ENCODE measurements at regions not wholly inside any gene's neighbourhood (a gene's known extent, or its start where the extent isn't known, plus 50 kb on each side); places are given as distances from the start of the nearest gene placed in this dataset.

- TF ChIP-seq, protein P1, sequence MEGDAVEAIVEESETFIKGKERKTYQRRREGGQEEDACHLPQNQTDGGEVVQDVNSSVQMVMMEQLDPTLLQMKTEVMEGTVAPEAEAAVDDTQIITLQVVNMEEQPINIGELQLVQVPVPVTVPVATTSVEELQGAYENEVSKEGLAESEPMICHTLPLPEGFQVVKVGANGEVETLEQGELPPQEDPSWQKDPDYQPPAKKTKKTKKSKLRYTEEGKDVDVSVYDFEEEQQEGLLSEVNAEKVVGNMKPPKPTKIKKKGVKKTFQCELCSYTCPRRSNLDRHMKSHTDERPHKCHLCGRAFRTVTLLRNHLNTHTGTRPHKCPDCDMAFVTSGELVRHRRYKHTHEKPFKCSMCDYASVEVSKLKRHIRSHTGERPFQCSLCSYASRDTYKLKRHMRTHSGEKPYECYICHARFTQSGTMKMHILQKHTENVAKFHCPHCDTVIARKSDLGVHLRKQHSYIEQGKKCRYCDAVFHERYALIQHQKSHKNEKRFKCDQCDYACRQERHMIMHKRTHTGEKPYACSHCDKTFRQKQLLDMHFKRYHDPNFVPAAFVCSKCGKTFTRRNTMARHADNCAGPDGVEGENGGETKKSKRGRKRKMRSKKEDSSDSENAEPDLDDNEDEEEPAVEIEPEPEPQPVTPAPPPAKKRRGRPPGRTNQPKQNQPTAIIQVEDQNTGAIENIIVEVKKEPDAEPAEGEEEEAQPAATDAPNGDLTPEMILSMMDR (IDR thresholded peaks at IDR 0.05; ENCODE audit: insufficient read depth in 1 of 2, low read depth in 1 of 2, low read length in 1 of 2, severe bottlenecking in 1 of 2, unreplicated experiment in 1 of 2): no peak
- POLR2A ChIA-PET: no interaction called here
- no peak overlapping the region for H3K27ac Mint-ChIP-seq (ENCODE audit: unreplicated experiment)
- H3K4me3 Mint-ChIP-seq (ENCODE audit: unreplicated experiment): no peak overlapping the region
- no peak for DNase-seq
- CTCF ChIA-PET: no interaction called here
- H3K4me1 Mint-ChIP-seq (ENCODE audit: low read depth, unreplicated experiment): peaks cover 6% of the 10 kb centered on the region
- no peaks in the 10 kb centered on the region for H3K27me3 ChIP-seq (replicated peaks; ENCODE audit: control insufficient read depth, insufficient read depth, low read length)
- peaks cover 5% of the 10 kb centered on the region; the same call in 1 of the 2 replicates for H3K4me1 ChIP-seq
- intact Hi-C loops (cut with micrococcal nuclease; ENCODE audit: unreplicated experiment): no loop called here
- no peak overlapping the region for H3K4me3 ChIP-seq (ENCODE audit: low read depth, low read length)
- H3K9me3 Mint-ChIP-seq (ENCODE audit: unreplicated experiment): no peaks in the 10 kb centered on the region
- peaks cover 6% of the 10 kb centered on the region for H3K36me3 Mint-ChIP-seq (ENCODE audit: insufficient read depth, unreplicated experiment)
- no peaks in the 10 kb centered on the region for H3K9me3 ChIP-seq
- no peaks in the 10 kb centered on the region for H3K36me3 ChIP-seq (ENCODE audit: control insufficient read depth, insufficient read depth, low read length)
- H3K27me3 Mint-ChIP-seq (ENCODE audit: insufficient read depth, unreplicated experiment): no peaks in the 10 kb centered on the region
- BruUV-seq (replicated peaks): no TSS peak
These were observed 450.0 kb upstream of the RASGEF1B start for GRCh38 chr4:81921751-81922159.

DNA sequence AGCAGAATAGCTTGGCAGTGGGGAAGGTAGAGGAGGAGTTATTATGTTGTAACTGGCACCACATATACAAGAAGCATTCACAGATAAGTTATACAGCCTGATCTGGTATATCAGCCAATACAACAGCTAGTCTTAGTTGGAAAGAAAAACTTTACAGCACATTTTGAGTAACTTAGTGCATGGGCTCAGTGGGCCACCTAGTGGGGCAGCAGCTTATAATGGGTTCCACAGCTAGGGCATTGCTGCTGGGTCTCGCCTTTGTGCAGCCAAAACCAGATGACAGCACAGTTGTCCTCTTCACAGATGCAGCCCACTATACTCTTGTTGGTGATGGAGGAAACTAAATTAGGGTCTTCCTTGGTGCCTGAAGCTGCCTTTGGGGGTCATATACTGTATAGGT, 448.1 kb upstream of the RASGEF1B start:
- Mint-ChIP-seq H3K36me3 (ENCODE audit: insufficient read depth, unreplicated experiment) (no peaks in the 10 kb centered on the region), H3K4me1 (ENCODE audit: low read depth, unreplicated experiment) (peaks cover 13% of the 10 kb centered on the region), H3K4me3 (ENCODE audit: unreplicated experiment) (no peak overlapping the region), H3K9me3 (ENCODE audit: unreplicated experiment) (no peaks in the 10 kb centered on the region), H3K27ac (ENCODE audit: unreplicated experiment) (no peak overlapping the region), H3K27me3 (ENCODE audit: insufficient read depth, unreplicated experiment) (no peaks in the 10 kb centered on the region)
- POLR2A ChIA-PET: no interaction called here
- intact Hi-C loops (cut with micrococcal nuclease; ENCODE audit: unreplicated experiment): loop anchor here (1.0 to 5.0 kb wide), 6 partner anchors 35 to 514 kb away; no protein-coding TSS in a partner anchor
- Histone ChIP-seq H3K4me1 (peaks cover 5% of the 10 kb centered on the region; the same call in 1 of the 2 replicates), H3K4me3 (ENCODE audit: low read depth, low read length) (no peak overlapping the region), H3K36me3 (ENCODE audit: control insufficient read depth, insufficient read depth, low read length) (no peaks in the 10 kb centered on the region), H3K9me3 (no peaks in the 10 kb centered on the region), H3K27me3 (replicated peaks; ENCODE audit: control insufficient read depth, insufficient read depth, low read length) (no peaks in the 10 kb centered on the region)
- no TSS peak for BruUV-seq (replicated peaks)
- TF ChIP-seq, protein P1 (IDR thresholded peaks at IDR 0.05; ENCODE audit: insufficient read depth in 1 of 2, low read depth in 1 of 2, low read length in 1 of 2, severe bottlenecking in 1 of 2, unreplicated experiment in 1 of 2): peak in 1 of 2 experiments; percentile 32
- peak in 1 of 2 experiments; percentile 40 for DNase-seq
- CTCF ChIA-PET: interaction anchor here (0.7 to 3.0 kb wide), 9 partner anchors 195 to 515 kb away, joined by 3 to 21 read pairs (median 4); partner anchors contain the start of gene RASGEF1B

DNA sequence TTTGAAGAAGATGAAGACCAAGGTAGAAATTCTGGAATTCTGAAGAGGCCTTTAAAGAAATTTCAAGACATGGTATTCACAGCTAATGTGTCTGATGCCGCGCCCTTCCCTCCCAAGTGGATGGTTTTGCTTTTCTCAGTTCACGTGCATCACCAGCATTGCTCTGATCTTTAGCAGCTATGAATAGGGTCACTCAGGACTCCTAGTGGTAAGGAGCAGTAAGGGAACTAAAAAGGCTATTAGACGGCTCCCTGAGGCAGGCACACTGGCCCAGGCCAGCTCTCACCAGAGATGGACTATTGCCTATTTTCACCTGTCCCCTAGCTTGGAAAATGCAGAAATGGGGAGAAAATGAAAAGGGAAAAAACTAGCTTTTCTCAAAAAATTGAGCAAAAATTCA, 447.5 kb upstream of the RASGEF1B start:
- H3K27ac Mint-ChIP-seq (ENCODE audit: unreplicated experiment): no peak overlapping the region
- Histone ChIP-seq H3K36me3 (ENCODE audit: control insufficient read depth, insufficient read depth, low read length) (no peaks in the 10 kb centered on the region), H3K27me3 (replicated peaks; ENCODE audit: control insufficient read depth, insufficient read depth, low read length) (no peaks in the 10 kb centered on the region), H3K4me3 (ENCODE audit: low read depth, low read length) (no peak overlapping the region), H3K9me3 (no peaks in the 10 kb centered on the region), H3K4me1 (peaks cover 5% of the 10 kb centered on the region; the same call in 1 of the 2 replicates)
- ChIA-PET CTCF (interaction anchor here (0.7 to 3.0 kb wide), 9 partner anchors 195 to 514 kb away, joined by 3 to 21 read pairs (median 4); partner anchors contain the start of gene RASGEF1B), POLR2A (no interaction called here)
- no peaks in the 10 kb centered on the region for H3K27me3 Mint-ChIP-seq (ENCODE audit: insufficient read depth, unreplicated experiment)
- no TSS peak for BruUV-seq (replicated peaks)
- peak; percentile 46 to 49 for DNase-seq
- H3K4me3 Mint-ChIP-seq (ENCODE audit: unreplicated experiment): no peak overlapping the region
- H3K36me3 Mint-ChIP-seq (ENCODE audit: insufficient read depth, unreplicated experiment): no peaks in the 10 kb centered on the region
- TF ChIP-seq, protein P1 (IDR thresholded peaks at IDR 0.05; ENCODE audit: insufficient read depth in 1 of 2, low read depth in 1 of 2, low read length in 1 of 2, severe bottlenecking in 1 of 2, unreplicated experiment in 1 of 2): peak in 1 of 2 experiments; percentile 63
- no peaks in the 10 kb centered on the region for H3K9me3 Mint-ChIP-seq (ENCODE audit: unreplicated experiment)
- intact Hi-C loops (cut with micrococcal nuclease; ENCODE audit: unreplicated experiment): loop anchor here (1.0 to 5.0 kb wide), 6 partner anchors 36 to 513 kb away; no protein-coding TSS in a partner anchor
- peaks cover 13% of the 10 kb centered on the region for H3K4me1 Mint-ChIP-seq (ENCODE audit: low read depth, unreplicated experiment)

All from Caco-2 (cell line).